Keratinocyte (primary cell): ENCODE measurements at regions not wholly inside any gene's neighbourhood (a gene's known extent, or its start where the extent isn't known, plus 50 kb on each side); places are given as distances from the start of the nearest gene placed in this dataset.

ENCODE experiments used
- DNase-seq: peaks from one replicate; pipeline ENCODE4 v3.0.0-alpha.2; 2011; ENCODE audit warnings: low read depth, missing footprints, low spot score
- FAIRE-seq: peaks from 2 replicates; lab custom pipeline; 2011; peaks lifted over from hg19 to GRCh38; lab: Jason Lieb, UNC
- H2AFZ ChIP-seq: 2 replicates; pipeline ENCODE4 v1.6.0; 2012; ENCODE audit warnings: low read length, control low read depth, inconsistent platforms; ENCODE audit not compliant: control insufficient read depth
- H3K27ac ChIP-seq: 2 replicates; pipeline ENCODE4 v1.5.1; 2011; ENCODE audit warnings: low read length; ENCODE audit not compliant: control insufficient read depth, insufficient read depth
- H3K27me3 ChIP-seq: 3 replicates; pipeline ENCODE4 v1.6.0; 2011; ENCODE audit warnings: low read length; ENCODE audit not compliant: control insufficient read depth, insufficient read depth; ENCODE audit errors: extremely low read depth
- H3K36me3 ChIP-seq, 2 experiments: 2 replicates in 1 of 2; 3 replicates in 1 of 2; pipeline ENCODE4 v1.5.1; 2011; ENCODE audit warnings: low read length in 2 of 2, mild to moderate bottlenecking in 1 of 2; ENCODE audit not compliant: control insufficient read depth in 2 of 2, insufficient read depth in 2 of 2; ENCODE audit errors: extremely low read depth in 1 of 2
- H3K4me1 ChIP-seq: 3 replicates; pipeline ENCODE4 v1.5.1; 2011; ENCODE audit warnings: low read length; ENCODE audit not compliant: control insufficient read depth, insufficient read depth; ENCODE audit errors: extremely low read depth
- H3K4me2 ChIP-seq: 3 replicates; pipeline ENCODE4 v1.6.0; 2011; ENCODE audit warnings: low read depth, low read length; ENCODE audit not compliant: control insufficient read depth, insufficient read depth; ENCODE audit errors: extremely low read depth
- H3K4me3 ChIP-seq, 3 experiments: fragments of 200-600 bp in 1 of 3; sonication (generic) in 1 of 3; 2 replicates in 2 of 3; 3 replicates in 1 of 3; pipeline ENCODE4 v1.5.1; 2011 to 2016; ENCODE audit warnings: low read length in 3 of 3, mild to moderate bottlenecking in 3 of 3, control low read depth in 2 of 3, inconsistent platforms in 1 of 3, low read depth in 1 of 3, mixed read lengths in 1 of 3, mixed run types in 1 of 3, moderate library complexity in 1 of 3; ENCODE audit not compliant: control insufficient read depth in 2 of 3, insufficient read depth in 2 of 3; ENCODE audit errors: extremely low read depth in 1 of 3
- H3K79me2 ChIP-seq: 2 replicates; pipeline ENCODE4 v1.6.0; 2012; ENCODE audit warnings: low read length; ENCODE audit not compliant: control insufficient read depth, insufficient read depth
- H3K9ac ChIP-seq: 3 replicates; pipeline ENCODE4 v1.6.0; 2011; ENCODE audit warnings: low read length; ENCODE audit not compliant: control insufficient read depth, insufficient read depth; ENCODE audit errors: extremely low read depth
- H3K9me1 ChIP-seq: 3 replicates; pipeline ENCODE4 v1.6.0; 2011; ENCODE audit warnings: low read length; ENCODE audit not compliant: control insufficient read depth, insufficient read depth; ENCODE audit errors: extremely low read depth
- H3K9me3 ChIP-seq: 2 replicates; pipeline ENCODE4 v1.5.1; 2012; ENCODE audit warnings: low read depth, low read length; ENCODE audit not compliant: control insufficient read depth
- H4K20me1 ChIP-seq: 3 replicates; pipeline ENCODE4 v1.6.0; 2011; ENCODE audit warnings: low read length; ENCODE audit not compliant: control insufficient read depth, insufficient read depth; ENCODE audit errors: extremely low read depth
- CTCF ChIP-seq, 3 experiments: IDR thresholded peaks in 1 of 3; conservative IDR thresholded peaks in 1 of 3; optimal IDR thresholded peaks in 1 of 3; 2 replicates in 2 of 3; 3 replicates in 1 of 3; pipeline versions ENCODE3 to v1.5.1; 2011; ENCODE audit warnings: low read length in 3 of 3, mild to moderate bottlenecking in 3 of 3, moderate library complexity in 2 of 3, control low read depth in 1 of 3, inconsistent platforms in 1 of 3; ENCODE audit not compliant: insufficient read depth in 2 of 3; ENCODE audit errors: extremely low read depth in 1 of 3
- EZH2 ChIP-seq: IDR thresholded peaks from one replicate; pipeline ENCODE4 v1.6.1; 2012; ENCODE audit warnings: inconsistent platforms, mild to moderate bottlenecking, low read length, moderate library complexity
- dilution Hi-C: fragments of 300-500 bp; cut with MboI; formaldehyde crosslinking; loops from one replicate; pipeline ENCODE4 v1.7.0; 2020; ENCODE audit warnings: low sequenced_read_pairs; ENCODE audit not compliant: extremely low pct_ligation_motif_present

- Histone ChIP-seq H3K4me3 (no peak overlapping the region), H2AFZ (no peak overlapping the region), H3K9me3 (no peaks in the 10 kb centered on the region), H3K9ac (no peak overlapping the region), H3K27ac (no peak overlapping the region), H3K9me1 (no peaks in the 10 kb centered on the region), H3K4me2 (no peak overlapping the region), H3K27me3 (no peaks in the 10 kb centered on the region), H4K20me1 (no peaks in the 10 kb centered on the region), H3K4me1 (no peaks in the 10 kb centered on the region), H3K36me3 (no peaks in the 10 kb centered on the region), H3K79me2 (no peaks in the 10 kb centered on the region)
- dilution Hi-C loops, result no loop called here
- FAIRE-seq (no peak), DNase-seq (no peak)
- TF ChIP-seq EZH2 (no peak), CTCF (optimal IDR thresholded peaks at IDR 0.05 in 1 of 3, IDR thresholded peaks at IDR 0.05 in 1 of 3, conservative IDR thresholded peaks at IDR 0.05 in 1 of 3; ENCODE audit: extremely low read depth in 1 of 3, insufficient read depth in 2 of 3, low read length in 3 of 3) (no peak)
Measured at GRCh38 chr3:8156138-8156537, 345.5 kb upstream of the LMCD1 start.

GRCh38 chr3:8156831-8157230 is 344.8 kb upstream of the LMCD1 start:
- no peaks in the 10 kb centered on the region for H4K20me1 ChIP-seq
- TF ChIP-seq EZH2 (no peak), CTCF (optimal IDR thresholded peaks at IDR 0.05 in 1 of 3, IDR thresholded peaks at IDR 0.05 in 1 of 3, conservative IDR thresholded peaks at IDR 0.05 in 1 of 3; ENCODE audit: extremely low read depth in 1 of 3, insufficient read depth in 2 of 3, low read length in 3 of 3) (no peak)
- H3K36me3 ChIP-seq, result no peaks in the 10 kb centered on the region
- no peak overlapping the region for H3K9ac ChIP-seq
- no peak overlapping the region for H2AFZ ChIP-seq
- FAIRE-seq (no peak), DNase-seq (no peak)
- dilution Hi-C loops, result no loop called here
- no peak overlapping the region for H3K4me2 ChIP-seq
- no peak overlapping the region for H3K4me3 ChIP-seq
- no peaks in the 10 kb centered on the region for H3K9me3 ChIP-seq
- H3K9me1 ChIP-seq, result no peaks in the 10 kb centered on the region
- no peaks in the 10 kb centered on the region for H3K27me3 ChIP-seq
- H3K79me2 ChIP-seq, result no peaks in the 10 kb centered on the region
- no peak overlapping the region for H3K27ac ChIP-seq
- H3K4me1 ChIP-seq, result no peaks in the 10 kb centered on the region
